Epithelial cell of proximal tubule (primary cell): ENCODE measurements at regions not wholly inside any gene's neighbourhood (a gene's known extent, or its start where the extent isn't known, plus 50 kb on each side); places are given as distances from the start of the nearest gene placed in this dataset.

Source experiments
- DNase-seq: peaks from one replicate; pipeline ENCODE4 v3.0.0-alpha.2; 2011; ENCODE audit warnings: low read depth
- H3K4me3 ChIP-seq: 2 replicates; pipeline ENCODE4 v1.5.1; 2011; ENCODE audit warnings: low read depth, mild to moderate bottlenecking, low read length
- TF ChIP-seq, protein P1 (sequence below): conservative IDR thresholded peaks from 2 replicates; pipeline ENCODE4 v1.5.1; 2012; ENCODE audit warnings: low read depth, mild to moderate bottlenecking, low read length

GRCh38 chr10:24153537-24153936 lies 55.4 kb upstream of the KIAA1217 start:
- TF ChIP-seq, protein P1, sequence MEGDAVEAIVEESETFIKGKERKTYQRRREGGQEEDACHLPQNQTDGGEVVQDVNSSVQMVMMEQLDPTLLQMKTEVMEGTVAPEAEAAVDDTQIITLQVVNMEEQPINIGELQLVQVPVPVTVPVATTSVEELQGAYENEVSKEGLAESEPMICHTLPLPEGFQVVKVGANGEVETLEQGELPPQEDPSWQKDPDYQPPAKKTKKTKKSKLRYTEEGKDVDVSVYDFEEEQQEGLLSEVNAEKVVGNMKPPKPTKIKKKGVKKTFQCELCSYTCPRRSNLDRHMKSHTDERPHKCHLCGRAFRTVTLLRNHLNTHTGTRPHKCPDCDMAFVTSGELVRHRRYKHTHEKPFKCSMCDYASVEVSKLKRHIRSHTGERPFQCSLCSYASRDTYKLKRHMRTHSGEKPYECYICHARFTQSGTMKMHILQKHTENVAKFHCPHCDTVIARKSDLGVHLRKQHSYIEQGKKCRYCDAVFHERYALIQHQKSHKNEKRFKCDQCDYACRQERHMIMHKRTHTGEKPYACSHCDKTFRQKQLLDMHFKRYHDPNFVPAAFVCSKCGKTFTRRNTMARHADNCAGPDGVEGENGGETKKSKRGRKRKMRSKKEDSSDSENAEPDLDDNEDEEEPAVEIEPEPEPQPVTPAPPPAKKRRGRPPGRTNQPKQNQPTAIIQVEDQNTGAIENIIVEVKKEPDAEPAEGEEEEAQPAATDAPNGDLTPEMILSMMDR: no peak
- no peak overlapping the region for H3K4me3 ChIP-seq
- DNase-seq: no peak

DNA sequence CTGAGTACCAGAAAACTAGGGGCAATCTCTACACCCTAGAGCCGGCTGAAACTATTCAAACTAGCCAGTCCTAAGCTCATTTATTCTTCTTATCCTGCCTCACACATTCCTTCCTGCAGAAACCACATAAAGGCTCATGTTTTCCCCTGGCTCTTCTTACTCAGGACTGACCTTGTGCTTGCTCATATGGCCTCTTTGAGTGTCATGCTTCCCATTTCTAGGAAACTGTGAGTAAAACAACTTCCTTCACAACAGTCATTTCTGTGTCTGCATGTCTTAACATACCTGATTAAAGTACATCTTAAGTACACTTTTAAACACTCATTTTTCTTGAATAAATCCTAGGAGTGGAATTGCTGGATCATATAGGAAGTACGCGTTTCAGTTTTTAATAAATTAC lies 52.3 kb upstream of the KIAA1217 start:
- TF ChIP-seq, protein P1: no peak
- peak; percentile 6 for DNase-seq
- no peak overlapping the region for H3K4me3 ChIP-seq

GRCh38 chr10:24157567-24157966 lies 51.4 kb upstream of the KIAA1217 start:
- TF ChIP-seq, protein P1: no peak
- H3K4me3 ChIP-seq: no peak overlapping the region
- DNase-seq: no peak
